GM21737 (cell line): ENCODE measurements at regions not wholly inside any gene's neighbourhood (a gene's known extent, or its start where the extent isn't known, plus 50 kb on each side); places are given as distances from the start of the nearest gene placed in this dataset.
"Not testable (repeated sequence)": the region's sequence is repeated elsewhere in the genome, so short reads cannot be mapped to it uniquely, and the experiment has no call there.

Experiments
- ATAC-seq: cut with Tn5 transposase; IDR thresholded peaks from one replicate; pipeline ENCODE4 v1.9.1; 2021; ENCODE audit warnings: mild to moderate bottlenecking, moderate library complexity; ENCODE audit not compliant: unreplicated experiment

- ATAC-seq, result no peak
Observed at GRCh38 chr13:80835902-80836301, 495.0 kb upstream of the SPRY2 start.

- ATAC-seq, result no peak
Observed at GRCh38 chr13:80830431-80830830, 489.5 kb upstream of the SPRY2 start.

DNA sequence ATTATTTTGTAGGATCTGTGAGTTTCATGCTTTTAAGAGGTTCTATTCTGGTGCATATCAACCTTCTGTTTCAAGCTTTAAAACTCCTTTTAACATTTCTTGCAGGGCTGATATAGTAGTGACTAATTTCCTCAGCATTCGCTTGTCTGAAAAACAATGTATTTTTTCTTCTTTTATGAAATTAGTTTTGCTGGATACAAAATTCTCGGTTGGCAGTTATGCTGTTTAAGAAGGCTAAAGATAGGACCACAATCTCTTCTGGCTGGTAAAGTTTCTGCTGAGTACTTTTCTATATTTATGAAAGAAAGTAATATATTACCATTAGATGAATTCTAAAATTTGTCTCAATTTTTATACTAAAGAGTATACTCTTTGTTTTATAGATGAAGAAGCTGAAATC lies 487.8 kb upstream of the SPRY2 start:
- no peak for ATAC-seq

GRCh38 chr13:80825276-80825675 lies 484.4 kb upstream of the SPRY2 start:
- no peak for ATAC-seq

DNA sequence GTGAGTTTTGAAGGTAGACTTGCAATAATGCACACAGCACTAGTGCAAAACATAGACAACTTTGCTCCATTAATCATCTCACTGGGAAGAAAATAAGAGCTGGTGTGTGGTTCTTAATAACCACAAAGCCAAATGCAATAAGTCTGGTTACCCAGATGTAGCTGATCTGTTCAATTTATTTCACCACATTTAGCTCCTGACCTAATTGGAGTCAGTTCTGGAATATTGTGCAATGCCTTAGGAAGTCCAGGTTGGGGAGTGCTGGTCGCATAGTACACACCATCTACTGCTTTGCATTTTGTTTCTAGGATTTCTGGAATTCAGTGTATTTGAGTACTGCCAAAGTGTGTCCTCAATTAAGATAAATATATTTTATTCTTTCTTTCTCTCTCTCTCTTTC lies 483.3 kb upstream of the SPRY2 start:
- ATAC-seq, result no peak

DNA sequence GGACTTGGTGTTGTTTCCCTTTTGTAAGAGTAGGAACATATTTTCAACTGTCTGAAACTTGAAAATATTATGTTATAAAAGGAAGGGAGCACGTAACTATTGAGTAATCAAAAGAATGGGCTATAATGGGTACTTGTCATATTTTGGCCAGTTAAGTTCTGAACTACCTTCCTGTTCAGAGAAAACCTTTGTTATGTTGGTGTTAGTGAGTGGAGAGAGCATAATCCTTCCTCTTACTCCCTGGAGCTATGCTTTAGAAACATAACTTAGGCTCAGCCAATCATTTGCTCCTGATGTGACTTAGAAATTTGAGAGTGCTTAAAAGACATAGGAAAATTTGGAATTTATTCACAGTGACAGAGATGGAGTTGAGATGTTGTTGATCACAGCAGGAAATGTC lies 482.5 kb upstream of the SPRY2 start:
- no peak for ATAC-seq

GRCh38 chr13:80821466-80821865 lies 480.5 kb upstream of the SPRY2 start:
- no peak for ATAC-seq

GRCh38 chr13:80817979-80818378 lies 477.1 kb upstream of the SPRY2 start:
- ATAC-seq, result no peak

- no peak for ATAC-seq
Observed at GRCh38 chr13:80814541-80814940, 473.6 kb upstream of the SPRY2 start.

DNA sequence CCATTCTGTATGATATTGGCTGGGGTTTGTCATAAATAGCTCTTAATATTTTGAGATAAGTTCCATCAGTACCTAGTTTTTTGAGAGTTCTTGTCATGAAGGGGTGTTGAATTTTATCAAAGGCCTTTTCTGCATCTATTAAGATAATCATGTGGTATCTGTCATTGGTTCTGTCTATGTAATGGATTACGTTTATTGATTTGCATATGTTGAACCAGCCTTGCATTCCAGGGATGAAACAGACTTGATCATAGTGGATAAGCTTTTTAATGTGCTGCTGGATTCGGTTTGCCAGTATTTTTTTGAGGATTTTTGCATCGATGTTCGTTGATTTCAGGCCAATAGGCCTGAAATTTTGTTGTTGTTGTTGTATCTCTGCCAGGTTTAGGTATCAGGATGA lies 469.4 kb upstream of the SPRY2 start:
- not testable (repeated sequence) for ATAC-seq

- ATAC-seq, result no peak
Observed at GRCh38 chr13:80802946-80803345, 462.0 kb upstream of the SPRY2 start.

GRCh38 chr13:80798576-80799133 lies 457.7 kb upstream of the SPRY2 start:
- ATAC-seq, result no peak

DNA sequence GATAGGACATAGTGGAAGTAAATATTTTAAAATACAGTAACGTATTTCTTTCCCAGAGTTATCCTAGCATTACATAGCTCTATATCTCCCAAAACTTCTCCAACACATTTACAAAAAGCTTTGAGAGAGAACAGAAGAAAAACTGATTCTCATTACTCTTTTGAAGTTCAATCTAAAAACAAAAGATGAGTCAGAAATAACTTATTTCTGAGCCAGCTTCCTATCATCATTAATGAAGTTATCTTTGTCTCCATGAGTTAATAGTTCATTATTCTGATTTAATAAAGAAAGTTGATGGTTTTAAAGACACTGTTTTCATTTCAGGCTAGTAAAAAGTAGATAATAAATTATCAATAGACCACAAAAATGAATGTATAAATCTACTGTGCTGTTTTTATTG lies 446.7 kb upstream of the SPRY2 start:
- ATAC-seq, result no peak

DNA sequence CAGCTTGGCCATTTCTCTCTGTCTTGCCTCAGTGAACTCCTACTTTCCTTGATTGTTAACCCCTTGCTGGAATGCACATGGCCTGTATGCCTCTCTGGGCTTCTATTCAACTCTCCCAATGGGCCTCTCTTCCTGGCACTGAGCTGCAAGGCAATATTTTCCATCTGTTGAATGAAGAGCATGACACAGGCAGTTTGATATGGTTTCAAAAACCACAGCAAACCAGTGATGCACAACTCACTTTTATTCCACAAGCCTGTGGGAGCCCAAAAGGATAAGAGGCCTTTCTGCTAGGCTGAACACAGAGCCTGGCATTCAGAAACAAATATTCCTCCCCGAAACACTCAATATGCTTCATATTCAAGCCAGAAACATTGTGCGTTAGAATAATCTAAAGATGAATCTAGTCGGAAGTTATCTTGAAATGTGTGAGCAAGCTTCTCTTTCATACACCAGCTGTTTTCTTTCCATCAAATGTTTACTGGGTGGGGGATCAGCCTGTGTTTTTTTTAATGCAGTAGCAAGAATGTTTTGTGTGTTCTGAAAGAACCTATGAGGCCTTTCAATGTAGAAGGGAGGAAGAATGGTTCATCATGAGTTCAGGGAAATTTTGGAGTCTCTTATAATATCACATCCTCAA lies 443.1 kb upstream of the SPRY2 start:
- ATAC-seq, result no peak

GRCh38 chr13:80782441-80782840 lies 441.5 kb upstream of the SPRY2 start:
- ATAC-seq, result no peak

DNA sequence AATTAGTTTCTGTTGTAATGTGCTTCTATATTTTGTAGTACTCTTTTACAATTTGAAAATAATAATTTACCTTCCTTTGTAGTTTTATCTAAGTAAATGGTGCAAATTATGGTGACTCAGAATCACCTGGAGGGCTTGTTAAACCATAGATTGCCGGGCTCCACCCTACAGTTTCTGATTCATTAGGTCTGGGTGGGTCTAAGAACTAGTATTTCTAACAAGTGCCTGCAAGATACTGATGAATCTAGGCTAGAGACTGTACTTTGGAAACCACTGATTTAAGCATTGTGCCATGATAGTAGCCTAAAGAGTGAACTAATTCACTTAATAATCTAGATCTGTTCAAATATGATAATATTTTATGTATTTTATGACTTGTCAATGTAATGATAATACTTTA lies 437.4 kb upstream of the SPRY2 start:
- ATAC-seq, result no peak

DNA sequence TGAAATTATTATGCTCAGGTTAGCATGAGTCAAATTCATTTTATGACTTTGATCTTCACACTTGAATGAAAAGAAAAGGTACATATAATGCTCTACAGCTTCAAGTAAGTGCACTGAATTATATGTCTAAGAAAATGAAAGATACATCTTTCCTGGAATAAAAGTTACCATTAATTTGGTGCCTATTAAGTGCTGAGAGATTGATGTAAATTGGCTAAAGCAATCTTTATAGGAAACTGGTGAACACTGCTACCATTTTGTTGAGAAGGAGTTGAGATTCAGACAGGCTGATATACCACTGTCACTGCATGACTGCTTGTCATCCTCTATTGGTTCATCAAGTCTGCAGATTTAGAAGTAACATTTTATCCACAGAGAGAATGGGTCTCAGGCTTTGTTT lies 416.8 kb upstream of the SPRY2 start:
- ATAC-seq, result no peak

DNA sequence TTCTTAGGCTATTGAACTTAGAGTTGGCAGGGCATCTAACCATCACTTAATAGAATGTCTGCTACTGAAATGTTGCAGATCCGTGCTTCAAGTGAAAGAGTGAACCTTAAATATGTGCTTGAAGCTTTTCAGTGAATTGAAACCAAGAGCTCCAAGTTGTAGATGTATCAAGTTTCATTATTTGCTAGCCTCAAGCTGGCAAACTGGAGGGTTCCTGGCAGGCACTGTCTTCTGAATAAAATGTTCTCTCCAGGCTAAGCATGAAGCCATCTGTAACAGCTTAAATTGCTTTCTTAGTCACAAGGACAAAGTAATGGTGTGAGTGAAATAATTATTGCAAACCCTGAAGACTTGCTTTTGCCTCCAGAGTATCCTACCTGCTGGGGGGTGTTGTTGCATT lies 415.0 kb upstream of the SPRY2 start:
- ATAC-seq, result no peak

GRCh38 chr13:80754441-80754840 lies 413.5 kb upstream of the SPRY2 start:
- no peak for ATAC-seq

- ATAC-seq, result no peak
Observed at GRCh38 chr13:80753866-80754265, 412.9 kb upstream of the SPRY2 start.

DNA sequence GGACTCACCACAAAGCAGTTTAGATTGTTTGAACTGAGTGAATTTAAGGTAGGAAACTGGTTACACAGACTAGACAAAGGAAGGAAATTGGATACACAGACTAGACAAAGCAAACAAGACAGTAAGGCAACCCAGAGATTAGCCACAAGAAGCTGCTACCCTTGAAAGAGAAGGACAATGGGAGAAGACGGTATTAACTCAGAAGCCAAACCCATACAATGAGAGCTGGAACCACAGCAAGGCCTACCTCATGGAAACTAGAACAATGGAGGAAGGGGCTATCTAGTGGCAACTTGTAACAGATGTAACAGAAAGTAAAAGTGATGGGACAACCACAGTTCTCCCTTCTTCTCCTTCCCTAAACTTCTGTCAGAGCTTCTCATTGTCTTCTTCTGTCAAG lies 410.9 kb upstream of the SPRY2 start:
- ATAC-seq, result no peak

- no peak for ATAC-seq
Observed at GRCh38 chr13:80744147-80744914, 403.4 kb upstream of the SPRY2 start.
